ENCODE measurements at regions not wholly inside any gene's neighbourhood (a gene's known extent, or its start where the extent isn't known, plus 50 kb on each side); places are given as distances from the start of the nearest gene placed in this dataset.

DNA sequence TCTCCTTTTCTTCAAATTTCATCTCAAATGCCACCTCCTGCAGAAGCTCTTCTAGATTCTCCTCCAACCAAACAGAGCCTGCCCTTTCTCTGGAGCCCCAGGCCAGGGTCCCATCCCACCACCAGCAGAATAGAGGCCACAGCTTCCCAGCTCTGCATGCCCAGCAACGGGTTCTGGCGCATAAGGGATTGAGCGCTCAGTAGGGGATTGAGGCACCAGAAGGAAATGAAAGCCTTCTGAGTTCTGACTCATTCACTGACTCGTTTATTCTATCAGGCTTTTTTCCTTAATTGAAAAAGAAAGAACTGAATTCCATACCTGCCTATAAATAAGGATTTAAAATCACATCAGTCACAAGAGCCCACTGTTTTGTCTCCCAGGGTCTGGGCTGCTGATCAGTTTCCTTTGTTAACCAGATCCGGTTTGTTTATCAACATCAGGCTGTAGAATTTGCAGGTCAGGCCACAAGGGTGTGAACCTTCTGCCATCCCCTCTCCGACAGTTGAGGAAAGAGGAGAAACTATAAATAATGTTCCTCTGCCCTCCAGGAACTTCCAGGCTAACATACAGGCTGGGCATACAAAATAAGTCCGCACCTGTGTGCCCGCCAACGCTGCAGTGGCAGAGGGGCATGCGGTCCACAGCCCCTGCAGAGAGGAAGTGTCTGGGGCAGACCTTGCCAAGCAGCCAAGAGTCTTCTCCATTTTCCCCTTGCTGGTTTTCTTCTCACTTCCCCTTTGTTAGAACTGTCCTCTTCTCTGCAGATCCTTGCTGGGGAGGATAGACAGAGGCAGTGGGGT is 63.5 kb upstream of the PRDM11 start:
- TF ChIP-seq, protein P1, sequence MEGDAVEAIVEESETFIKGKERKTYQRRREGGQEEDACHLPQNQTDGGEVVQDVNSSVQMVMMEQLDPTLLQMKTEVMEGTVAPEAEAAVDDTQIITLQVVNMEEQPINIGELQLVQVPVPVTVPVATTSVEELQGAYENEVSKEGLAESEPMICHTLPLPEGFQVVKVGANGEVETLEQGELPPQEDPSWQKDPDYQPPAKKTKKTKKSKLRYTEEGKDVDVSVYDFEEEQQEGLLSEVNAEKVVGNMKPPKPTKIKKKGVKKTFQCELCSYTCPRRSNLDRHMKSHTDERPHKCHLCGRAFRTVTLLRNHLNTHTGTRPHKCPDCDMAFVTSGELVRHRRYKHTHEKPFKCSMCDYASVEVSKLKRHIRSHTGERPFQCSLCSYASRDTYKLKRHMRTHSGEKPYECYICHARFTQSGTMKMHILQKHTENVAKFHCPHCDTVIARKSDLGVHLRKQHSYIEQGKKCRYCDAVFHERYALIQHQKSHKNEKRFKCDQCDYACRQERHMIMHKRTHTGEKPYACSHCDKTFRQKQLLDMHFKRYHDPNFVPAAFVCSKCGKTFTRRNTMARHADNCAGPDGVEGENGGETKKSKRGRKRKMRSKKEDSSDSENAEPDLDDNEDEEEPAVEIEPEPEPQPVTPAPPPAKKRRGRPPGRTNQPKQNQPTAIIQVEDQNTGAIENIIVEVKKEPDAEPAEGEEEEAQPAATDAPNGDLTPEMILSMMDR (conservative IDR thresholded peaks at IDR 0.05; ENCODE audit: low read depth, low read length), result no peak
- no peak for DNase-seq (ENCODE audit: low read depth)
- H3K4me3 ChIP-seq (ENCODE audit: low read length), result no peak overlapping the region

DNA sequence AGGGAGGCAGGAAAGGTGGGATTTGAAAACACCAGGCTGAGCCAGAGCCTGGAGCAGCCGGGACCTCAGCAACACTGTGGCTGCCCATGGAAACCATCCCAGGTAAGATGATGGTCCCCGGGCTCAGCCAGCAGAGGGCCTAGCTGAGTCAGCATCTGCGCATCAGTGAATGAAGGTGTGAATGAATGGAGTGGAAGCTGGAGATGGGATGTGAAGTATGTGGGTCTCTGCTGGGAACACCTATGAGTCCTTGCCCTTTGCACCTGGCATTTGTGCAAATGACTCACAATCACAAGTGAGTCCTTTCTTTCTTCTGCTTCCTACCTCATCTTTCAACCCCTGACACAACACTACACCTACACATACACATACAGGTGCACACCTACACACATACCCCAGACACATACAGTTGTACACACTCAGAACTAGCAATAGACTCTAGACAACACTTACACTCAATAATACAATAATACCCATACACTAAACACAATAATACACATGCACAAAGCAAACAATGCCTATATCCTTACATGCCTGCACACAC is 62.8 kb upstream of the PRDM11 start:
- TF ChIP-seq, protein P1 (conservative IDR thresholded peaks at IDR 0.05; ENCODE audit: low read depth, low read length), result peak; percentile 44
- DNase-seq (ENCODE audit: low read depth), result no peak
- H3K4me3 ChIP-seq (ENCODE audit: low read length), result no peak overlapping the region

DNA sequence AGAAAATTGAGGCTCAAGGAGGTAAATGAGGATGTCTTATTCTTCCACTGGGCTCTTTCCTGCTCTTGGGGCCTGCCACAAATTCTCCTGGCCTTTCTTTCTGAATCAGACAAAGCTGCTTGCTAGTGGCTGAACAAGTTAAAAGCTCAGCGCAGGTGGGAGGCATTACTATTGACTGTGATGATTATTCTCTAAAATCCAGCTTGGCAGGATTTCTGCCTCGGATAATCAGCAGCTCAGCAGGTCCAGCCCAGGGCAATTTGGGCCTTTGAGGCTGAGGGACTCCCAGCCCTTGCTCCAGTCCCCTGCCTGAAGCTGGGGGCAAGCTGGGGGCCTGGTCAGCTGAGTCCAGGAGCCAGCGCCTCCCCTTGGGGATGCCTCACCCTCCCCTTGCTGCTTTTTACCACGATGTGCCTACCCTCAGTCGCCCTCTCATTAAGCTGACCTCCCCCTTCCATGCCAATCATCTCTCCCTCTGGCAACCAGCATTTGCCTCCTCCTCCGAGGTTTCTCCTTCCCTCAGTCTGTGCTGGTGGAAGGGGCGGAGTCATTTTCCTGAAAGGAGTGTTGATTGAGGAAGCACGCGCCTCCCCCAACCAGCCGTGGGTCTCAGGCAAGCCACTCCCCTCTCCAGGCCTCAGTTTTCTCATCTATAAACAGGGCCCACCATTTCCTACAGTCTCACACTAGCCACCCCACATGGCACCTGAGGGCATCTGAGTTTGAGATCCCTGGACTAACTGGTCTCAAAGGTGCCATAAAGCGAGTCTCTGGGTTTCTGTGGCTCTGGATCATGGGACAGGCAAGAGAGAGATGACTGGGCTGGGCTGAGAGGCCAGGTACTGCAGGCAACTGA is 60.6 kb upstream of the PRDM11 start:
- DNase-seq (ENCODE audit: low read depth), result no peak
- no peak overlapping the region for H3K4me3 ChIP-seq (ENCODE audit: low read length)
- TF ChIP-seq, protein P1 (conservative IDR thresholded peaks at IDR 0.05; ENCODE audit: low read depth, low read length), result no peak

DNA sequence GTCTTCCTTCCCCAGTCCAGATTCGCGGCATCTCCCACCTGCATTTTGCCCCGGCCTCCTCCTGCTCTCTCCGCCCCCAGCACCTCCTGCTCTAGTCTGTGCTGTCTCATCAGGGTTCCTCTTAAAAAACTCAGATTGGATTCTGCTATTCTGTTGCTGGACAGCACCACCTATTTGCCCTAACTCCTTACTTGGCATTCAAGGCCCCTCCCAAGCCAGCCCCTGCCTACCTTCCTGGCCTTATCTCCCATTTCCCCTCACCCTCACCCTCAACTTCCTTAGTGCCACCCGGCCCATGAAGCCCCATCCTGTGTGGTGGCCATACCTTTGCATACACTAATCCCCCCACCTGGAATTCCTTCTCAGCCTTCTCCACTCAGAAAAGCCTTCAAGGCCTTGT is 59.9 kb upstream of the PRDM11 start:
- TF ChIP-seq, protein P1 (conservative IDR thresholded peaks at IDR 0.05; ENCODE audit: low read depth, low read length), result no peak
- H3K4me3 ChIP-seq (ENCODE audit: low read length), result no peak overlapping the region
- no peak for DNase-seq (ENCODE audit: low read depth)

DNA sequence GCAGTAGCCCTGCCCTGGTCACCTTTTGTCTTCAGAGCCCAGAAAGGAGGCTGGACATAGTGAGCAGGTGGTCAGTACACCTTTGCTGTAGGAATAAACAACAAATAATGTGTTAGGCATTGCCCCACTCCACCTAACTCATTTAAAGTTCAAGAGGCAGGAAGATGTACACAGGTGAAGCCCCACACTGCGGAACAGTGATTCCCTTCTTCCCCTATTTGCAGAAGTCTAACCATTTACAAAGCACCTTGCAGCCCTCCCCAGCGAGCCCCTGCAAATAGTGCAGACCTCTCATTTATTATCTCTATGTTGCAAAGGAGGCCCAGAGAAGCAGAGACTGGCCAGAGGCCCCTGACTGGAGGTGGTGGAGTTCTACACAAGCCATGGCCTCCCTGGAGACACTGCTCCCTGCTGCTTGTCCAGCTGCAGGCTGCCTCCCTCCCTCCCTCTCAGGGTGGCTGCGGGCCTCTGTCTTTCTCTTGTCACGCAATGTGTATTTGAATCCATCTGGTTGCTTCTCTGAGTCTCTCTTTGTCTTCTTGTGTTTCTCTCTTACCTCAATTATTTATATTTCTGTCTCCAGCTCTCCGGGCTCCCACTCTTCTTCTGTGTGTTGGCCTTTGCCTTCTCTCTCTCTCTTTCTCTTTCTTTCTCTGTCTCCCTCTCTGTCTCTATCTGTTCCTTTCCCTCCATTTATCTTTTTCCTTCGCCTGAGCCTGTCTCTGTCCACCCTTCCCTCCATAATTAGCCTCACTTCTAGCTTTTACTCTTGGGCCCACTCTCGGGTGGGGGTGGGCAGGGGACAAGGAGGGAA is 59.1 kb upstream of the PRDM11 start:
- TF ChIP-seq, protein P1 (conservative IDR thresholded peaks at IDR 0.05; ENCODE audit: low read depth, low read length), result no peak
- no peak for DNase-seq (ENCODE audit: low read depth)
- H3K4me3 ChIP-seq (ENCODE audit: low read length), result no peak overlapping the region

DNA sequence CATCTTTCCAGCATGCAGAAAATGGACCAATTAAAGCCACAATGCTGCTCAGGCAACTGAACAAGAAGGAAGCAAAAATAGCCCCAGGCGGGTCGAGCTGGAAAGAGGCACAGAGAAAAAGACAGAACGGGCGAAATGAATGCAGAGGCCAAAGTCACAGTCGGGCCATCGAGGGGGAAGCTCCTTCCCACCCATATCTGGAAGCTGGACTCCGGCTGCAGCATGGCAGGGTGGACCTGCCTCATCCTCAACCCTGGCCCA is 58.6 kb upstream of the PRDM11 start:
- TF ChIP-seq, protein P1 (conservative IDR thresholded peaks at IDR 0.05; ENCODE audit: low read depth, low read length), result no peak
- no peak for DNase-seq (ENCODE audit: low read depth)
- no peak overlapping the region for H3K4me3 ChIP-seq (ENCODE audit: low read length)
